Stimulated activated CD4-positive, alpha-beta T cell treated with anti-CD3 and anti-CD28 coated beads, Interleukin-4, amount 100 ng/mL, for 48 hours (primary cell): ENCODE measurements at regions not wholly inside any gene's neighbourhood (a gene's known extent, or its start where the extent isn't known, plus 50 kb on each side); places are given as distances from the start of the nearest gene placed in this dataset.
"Not testable (repeated sequence)": the region's sequence is repeated elsewhere in the genome, so short reads cannot be mapped to it uniquely, and the experiment has no call there.

Experiments used
- DNase-seq, 2 donors: peaks; one replicate each; pipeline ENCODE4 v3.0.0-alpha.2; 2020; ENCODE audit warnings: low read depth in 2 of 2

- no peak for DNase-seq
These were observed 53.1 kb upstream of the WNT4 start for GRCh38 chr1:22196041-22196440.

- no peak for DNase-seq
These were observed 53.7 kb upstream of the WNT4 start for GRCh38 chr1:22196641-22197040.

GRCh38 chr1:22197644-22198043, 54.7 kb upstream of the WNT4 start:
- no peak for DNase-seq

DNA sequence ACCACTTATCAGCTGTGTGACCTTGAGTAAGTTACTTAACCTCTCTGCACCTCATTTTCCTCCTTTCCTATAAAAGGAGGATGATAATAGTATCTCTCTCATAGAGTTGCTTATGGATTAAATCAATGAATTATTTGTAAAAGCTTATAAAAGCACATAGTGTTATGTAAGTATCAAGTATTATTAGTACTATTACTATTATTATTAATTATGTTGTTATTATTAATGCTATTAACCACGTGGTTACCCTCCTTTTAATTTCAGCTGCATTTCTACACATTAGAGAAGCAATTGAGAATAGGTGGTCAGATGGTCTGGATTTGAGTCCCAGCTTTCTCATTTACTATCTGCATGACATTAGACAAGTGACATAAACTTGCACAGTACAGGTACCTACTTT, 58.1 kb upstream of the WNT4 start:
- no peak for DNase-seq

- no peak for DNase-seq
These were observed 60.4 kb upstream of the WNT4 start for GRCh38 chr1:22203335-22203734.

DNA sequence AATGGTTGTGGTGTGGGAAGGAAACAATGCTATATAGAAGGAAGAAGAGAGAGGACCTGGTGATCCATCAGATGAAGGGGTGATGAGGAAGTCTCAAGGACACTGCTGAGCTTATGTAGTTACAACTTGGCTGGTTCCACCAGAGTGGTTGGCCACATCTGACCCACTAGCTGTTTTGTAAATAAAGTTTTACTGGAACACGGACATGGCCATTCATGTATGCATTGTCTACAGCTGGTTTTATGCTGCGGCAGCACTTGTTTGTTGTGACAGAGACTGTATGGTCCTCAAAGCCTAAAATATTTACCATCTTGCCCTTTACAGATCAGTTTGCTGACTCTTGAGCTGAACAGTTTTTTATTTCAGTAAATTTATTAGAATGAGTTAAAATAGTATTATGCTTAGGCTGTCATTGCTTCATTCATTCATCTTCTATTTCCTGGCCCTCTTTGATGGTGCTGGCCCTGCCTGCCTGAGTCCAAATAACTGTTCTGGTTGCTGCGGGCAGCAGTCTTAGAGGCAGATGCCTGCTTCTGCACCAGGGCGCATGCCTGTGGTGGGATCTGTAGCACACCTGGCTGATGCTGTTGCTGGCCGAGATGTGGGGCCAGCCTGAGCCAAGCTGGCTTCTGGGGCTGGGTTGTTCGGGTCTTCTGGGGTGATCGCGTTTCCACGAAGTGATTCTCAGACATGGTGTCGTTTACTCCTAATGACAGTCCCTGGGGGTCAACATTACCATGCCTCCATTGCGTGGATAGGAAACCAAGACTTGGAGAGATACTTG, 61.4 kb upstream of the WNT4 start:
- DNase-seq = no peak

DNA sequence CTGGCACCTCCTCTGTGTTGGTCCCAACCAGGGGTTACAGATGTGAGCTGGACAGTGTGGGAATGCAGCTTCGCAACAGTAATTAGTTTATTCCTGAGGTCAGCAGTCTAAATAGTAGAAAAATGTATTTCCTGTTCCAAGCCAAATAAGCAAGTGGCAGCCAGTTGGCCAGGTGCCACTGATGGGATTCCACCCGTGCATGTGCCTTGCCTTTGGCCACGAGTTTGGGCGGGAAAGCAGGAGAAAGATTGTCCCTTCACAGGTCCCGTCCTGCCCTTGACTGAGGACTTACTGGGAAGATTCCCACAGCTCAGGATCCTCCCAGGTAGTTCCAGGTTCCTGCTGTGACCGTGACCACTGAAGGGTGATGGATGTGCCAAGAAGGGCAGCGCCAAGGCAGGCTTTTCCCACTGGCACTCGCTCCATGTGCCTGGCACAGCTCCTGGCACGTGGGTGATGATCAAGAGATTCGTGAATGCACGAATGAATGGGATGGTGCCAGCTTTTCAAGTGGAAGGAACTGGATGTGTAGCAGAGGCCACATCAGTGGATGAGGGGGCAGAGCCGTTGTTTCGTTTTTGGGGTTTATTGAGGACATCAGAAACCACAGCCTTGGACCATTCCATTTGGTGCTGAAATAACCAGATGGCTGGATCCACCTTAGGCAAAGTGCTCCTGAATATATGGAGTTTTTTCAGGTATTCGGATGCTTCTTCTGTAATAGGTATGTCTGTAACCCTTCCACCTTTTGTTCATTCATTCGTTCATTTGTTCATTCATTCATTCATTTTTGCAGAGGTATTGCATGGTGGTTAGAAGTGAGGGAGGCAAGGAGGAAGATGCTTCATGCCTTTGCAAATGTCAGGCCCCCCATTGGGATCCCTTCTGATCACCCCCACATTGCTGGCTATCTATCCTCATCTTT, 62.4 kb upstream of the WNT4 start:
- DNase-seq = no peak

- DNase-seq = no peak
These were observed 63.7 kb upstream of the WNT4 start for GRCh38 chr1:22206551-22207125.

DNA sequence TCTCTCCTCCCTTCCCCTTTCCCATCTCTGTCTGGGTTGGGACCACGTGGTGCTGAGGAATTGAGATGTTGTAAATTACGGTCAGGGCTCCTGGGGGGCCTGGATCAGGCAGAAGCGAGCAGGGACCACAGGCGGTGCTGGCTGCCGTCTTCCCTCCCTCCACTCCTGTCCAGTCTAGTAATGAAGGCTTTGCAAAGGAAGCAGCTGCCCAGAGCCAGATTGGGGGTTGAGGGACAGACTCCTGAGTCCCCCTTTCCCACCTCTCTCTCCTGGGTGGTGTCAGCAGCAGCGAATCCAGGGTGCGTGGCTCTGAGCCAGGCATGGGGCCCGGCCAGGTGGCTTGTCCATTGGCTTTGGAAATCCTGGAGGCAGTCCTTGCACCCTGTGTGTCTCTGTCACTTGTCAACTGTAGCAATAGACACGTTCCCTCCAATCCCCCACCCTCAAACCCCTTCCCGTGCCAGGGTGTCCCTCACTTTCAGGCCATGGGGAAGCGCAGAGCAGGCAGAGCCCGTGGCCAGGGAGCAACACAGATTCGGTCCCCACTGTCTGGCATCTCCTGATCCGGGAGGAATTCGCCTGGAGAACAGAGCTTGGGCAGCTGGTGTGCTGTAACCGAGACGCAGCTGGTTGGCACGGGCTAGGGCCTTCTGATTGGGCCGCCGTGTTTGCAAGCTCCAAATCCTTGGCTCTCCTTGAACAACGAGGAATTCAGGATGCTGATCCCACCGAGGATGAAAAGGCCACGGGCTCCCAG, 64.8 kb upstream of the WNT4 start:
- no peak for DNase-seq

DNA sequence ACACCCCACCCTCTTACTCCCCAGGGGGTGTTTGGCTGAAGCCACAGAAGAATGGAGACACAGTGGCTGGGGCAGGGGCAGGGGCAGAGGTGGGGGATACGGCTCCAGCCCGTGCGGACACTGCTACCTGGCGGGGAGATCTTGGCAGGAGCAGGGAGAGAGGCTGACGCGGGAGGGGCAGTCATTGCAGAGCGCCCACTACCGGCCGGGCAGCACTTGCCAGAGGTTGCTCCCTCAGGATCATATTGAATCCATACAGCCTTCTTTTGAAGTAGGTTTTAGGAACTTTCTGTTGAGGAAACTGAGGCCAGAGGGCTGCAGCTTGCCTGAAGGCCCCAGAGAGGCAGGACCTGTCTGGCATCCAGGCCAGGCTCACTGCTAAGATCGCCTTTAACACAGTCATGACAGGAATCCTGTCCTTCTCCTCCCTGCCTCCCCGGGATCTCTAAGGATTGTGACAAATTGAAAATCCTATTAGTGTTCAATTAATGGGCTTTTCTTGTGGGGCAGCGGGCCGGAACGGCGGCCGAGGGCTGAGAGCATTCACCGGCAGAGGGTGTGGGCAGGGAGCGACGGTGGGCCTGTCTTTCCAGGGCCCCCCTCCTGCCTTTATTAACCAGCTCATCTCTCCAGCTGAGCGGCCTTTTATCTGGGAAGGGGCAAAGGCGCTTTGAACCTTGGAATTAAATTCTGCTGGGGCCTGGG, 65.5 kb upstream of the WNT4 start:
- no peak for DNase-seq

GRCh38 chr1:22208973-22209378, 66.1 kb upstream of the WNT4 start:
- no peak for DNase-seq

- DNase-seq = no peak
These were observed 67.3 kb upstream of the WNT4 start for GRCh38 chr1:22210176-22210575.

DNA sequence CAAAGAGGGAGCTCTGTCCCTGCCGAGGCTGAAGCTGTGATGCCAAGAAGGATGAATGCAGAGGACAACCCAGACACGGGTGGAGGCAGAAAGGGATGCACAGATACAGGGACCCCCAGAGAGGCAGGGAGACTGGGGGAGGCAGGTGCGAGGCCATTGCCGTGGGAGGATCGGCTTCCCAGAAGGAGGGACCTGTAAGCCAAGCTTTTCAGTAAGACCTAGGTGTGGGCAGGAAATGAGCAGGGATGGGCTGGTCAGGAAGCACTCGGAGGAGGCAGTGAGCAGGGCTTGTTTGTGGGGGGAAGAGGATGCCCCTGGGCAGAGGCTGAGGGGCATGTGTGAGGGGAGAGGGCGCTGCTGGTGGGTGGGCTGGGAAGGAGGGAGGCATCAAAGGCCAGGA, 67.7 kb upstream of the WNT4 start:
- no peak for DNase-seq

GRCh38 chr1:22211459-22211858, 68.6 kb upstream of the WNT4 start:
- not testable (repeated sequence) for DNase-seq

DNA sequence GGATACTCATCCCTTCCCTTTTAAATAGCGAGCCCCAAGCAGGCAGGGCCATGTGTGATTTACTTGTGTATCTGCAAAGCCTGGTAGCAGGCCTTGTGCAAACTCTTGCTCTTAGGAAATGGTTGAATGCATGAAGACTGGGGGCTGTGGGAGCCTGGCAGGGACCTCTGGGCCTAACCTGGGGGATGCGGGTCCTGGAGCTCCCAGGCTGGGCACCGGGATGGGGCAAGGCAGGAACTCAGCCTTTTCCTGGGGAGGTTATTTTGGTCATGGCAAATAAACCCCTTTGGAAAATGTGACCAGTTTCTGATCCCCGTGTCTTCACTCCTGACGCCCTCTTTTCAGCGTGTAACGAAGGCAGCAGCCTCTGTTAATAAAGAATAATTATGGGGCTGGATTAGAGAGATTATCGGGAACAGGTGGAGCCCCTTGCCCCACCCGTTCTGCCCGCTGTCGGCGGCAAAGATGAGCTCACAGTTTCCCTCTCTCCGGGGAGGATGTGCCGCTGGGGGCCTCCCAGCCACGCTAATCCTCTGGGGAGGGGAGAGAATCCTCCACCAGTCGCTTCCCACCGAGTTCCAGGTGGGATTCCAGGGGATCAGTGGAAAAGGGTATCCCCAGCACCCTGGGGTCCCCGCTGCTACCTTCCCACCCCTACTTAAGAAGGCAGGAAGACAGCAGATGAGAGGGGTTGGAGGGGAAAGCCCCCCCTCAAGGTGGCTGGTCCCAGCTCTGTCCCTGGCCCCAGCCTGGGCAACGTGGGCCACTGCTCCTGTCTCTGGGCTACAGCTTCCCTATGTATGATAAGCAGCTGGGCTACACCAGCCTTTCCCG, 69.7 kb upstream of the WNT4 start:
- no peak for DNase-seq

DNA sequence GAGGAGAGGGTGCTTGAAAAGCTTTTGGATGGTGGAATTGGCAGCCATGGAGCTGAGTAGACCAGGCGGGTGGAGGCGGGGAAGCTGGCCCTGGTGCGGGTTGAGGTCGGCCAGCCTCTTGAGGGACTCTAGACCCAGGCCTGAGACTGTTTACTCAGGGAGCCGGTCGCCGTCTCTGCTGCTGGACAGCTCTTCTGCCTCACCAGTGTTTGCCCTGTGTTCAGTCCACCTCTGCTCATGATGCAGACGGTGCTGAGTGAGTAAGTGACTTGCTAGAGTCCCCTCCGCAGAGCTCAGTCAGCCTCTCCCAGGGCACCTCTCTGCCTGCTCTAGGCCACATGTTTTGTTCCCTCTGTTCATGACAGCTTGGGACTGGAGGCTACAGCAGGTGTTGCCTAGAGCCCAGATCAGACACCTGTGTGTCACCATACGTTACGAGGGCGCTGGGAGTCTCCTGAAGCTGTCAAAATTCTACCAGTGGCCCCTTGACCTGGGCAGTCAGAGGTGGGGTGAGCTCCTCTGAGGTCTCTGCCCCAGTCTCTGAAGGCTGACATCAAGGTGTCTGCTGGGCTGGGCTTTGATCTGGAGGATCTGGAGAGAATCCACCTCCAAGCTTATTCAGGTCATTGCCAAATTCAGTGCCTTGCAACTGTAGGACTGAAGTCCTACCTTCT, 73.5 kb upstream of the WNT4 start:
- no peak for DNase-seq

DNA sequence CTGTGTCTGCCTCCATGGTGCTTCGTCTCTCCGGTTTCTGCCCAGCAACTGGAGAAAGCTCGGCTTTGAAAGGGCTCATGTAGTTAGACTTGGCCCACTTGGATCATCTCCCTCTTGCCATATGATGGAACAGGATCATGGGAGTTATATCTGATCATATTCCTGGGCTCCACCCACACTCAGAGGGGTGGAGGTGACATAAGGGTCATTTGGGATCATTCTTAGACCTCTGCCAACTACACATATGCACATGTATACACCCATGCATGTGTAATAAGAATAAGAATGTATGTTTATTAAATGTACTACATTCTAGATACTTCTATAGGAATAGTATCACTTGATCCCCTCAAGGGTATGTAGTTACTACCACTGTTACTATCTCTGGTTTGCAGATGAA, 74.1 kb upstream of the WNT4 start:
- no peak for DNase-seq

DNA sequence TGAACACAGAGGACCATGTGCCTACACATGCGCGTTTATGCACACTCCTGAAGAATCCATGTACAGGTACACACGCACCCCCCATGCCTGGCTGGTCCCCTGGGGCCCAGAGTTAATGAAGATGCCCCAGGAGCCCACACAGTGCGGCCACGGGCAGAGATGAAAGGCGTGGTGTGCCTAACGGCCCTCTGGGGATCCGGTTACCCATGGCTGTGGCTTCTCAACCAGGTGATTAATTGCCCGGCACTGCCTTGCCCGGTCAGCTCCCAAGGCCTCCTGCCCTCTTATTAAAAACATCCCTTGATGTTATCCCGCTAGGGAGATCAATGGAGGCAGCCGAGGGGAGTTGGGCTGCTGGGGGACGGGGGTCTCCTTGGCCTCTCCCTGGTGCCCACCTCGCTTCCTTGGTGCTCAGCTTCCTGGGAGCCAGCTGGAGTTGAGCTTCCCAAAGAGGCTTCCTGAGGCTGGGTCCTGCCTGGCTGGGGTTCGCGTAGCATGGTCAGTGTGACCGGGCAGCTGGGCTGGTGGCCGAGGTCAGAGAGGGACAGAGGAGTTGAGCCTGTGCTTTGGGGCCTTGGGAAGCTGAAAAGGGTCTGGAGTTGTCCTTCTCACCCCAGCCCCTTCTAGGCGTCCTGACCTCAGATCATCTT, 75.0 kb upstream of the WNT4 start:
- DNase-seq = no peak

- DNase-seq = no peak
These were observed 75.8 kb upstream of the WNT4 start for GRCh38 chr1:22218618-22219250.
